ENCODE measurements at regions not wholly inside any gene's neighbourhood (a gene's known extent, or its start where the extent isn't known, plus 50 kb on each side); places are given as distances from the start of the nearest gene placed in this dataset. TPM values are rescaled to one million over a fixed set of nuclear protein-coding genes. Genes with fewer than 3 reads are reported as not detected.

Small RNA genes in the stretch of these regions (microRNA-seq; reads per million reads assigned to microRNA genes)
- not detected for gene MIR551B

Data from activated CD8-positive, alpha-beta T cell treated with anti-CD3 and anti-CD28 coated beads, Interleukin-2, amount 10 ng/mL, durations not matched to agents 7 days and 5 days (primary cell).